ENCODE measurements at regions not wholly inside any gene's neighbourhood (a gene's known extent, or its start where the extent isn't known, plus 50 kb on each side); places are given as distances from the start of the nearest gene placed in this dataset.

GRCh38 chr14:36423430-36423829 is 96.6 kb downstream of the NKX2-1 start:
- no peak for TF ChIP-seq CTCF (IDR thresholded peaks at IDR 0.05)
- TF ChIP-seq EZH2 (IDR thresholded peaks at IDR 0.05) = no peak
